Activated CD8-positive, alpha-beta T cell treated with anti-CD3 and anti-CD28 coated beads for 36 hours (primary cell): ENCODE measurements at regions not wholly inside any gene's neighbourhood (a gene's known extent, or its start where the extent isn't known, plus 50 kb on each side); places are given as distances from the start of the nearest gene placed in this dataset.

ENCODE experiments used
- ATAC-seq: fragments of 200-7000 bp; cut with Tn5 transposase; one replicate; pipeline ENCODE4 v1.10.0; 2021; ENCODE audit warnings: mild to moderate bottlenecking, moderate library complexity
- CTCF ChIA-PET: fragments of 350-600 bp; sonication (Branson Sonifier 250); formaldehyde crosslinking; loops from one replicate; lab custom pipeline; 2021; ENCODE audit warnings: antibody characterized with exemption; lab: Charles Lee
- POLR2A ChIA-PET: fragments of 350-600 bp; sonication (Branson Sonifier 250); formaldehyde crosslinking; loops from one replicate; lab custom pipeline; 2021; ENCODE audit warnings: antibody characterized with exemption; lab: Charles Lee
- DNase-seq: peaks from one replicate; pipeline ENCODE4 v3.0.0-alpha.2; 2020
- H3K27ac Mint-ChIP-seq: one replicate; pipeline ENCODE4 v1.8.0; 2021; ENCODE audit warnings: mild to moderate bottlenecking, mixed read lengths
- H3K27me3 Mint-ChIP-seq: one replicate; pipeline ENCODE4 v1.8.0; 2021; ENCODE audit warnings: mixed read lengths
- H3K36me3 Mint-ChIP-seq: one replicate; pipeline ENCODE4 v1.8.0; 2021; ENCODE audit warnings: low read depth, mixed read lengths
- H3K4me1 Mint-ChIP-seq: one replicate; pipeline ENCODE4 v1.8.0; 2021; ENCODE audit warnings: low read depth, mixed read lengths
- H3K4me3 Mint-ChIP-seq: one replicate; pipeline ENCODE4 v1.8.0; 2021; ENCODE audit warnings: mild to moderate bottlenecking, moderate library complexity, mixed read lengths
- H3K9me3 Mint-ChIP-seq: one replicate; pipeline ENCODE4 v1.8.0; 2021; ENCODE audit warnings: mixed read lengths
- intact Hi-C: fragments of 100-400 bp; cut with micrococcal nuclease; formaldehyde crosslinking; loops from one replicate; pipeline ENCODE4 v1.10.0; 2022
- TF ChIP-seq, protein P1 (sequence below): fragments of 200-600 bp; IDR thresholded peaks from one replicate; pipeline ENCODE4 v1.8.0; 2022; ENCODE audit warnings: antibody characterized with exemption, mild to moderate bottlenecking

DNA sequence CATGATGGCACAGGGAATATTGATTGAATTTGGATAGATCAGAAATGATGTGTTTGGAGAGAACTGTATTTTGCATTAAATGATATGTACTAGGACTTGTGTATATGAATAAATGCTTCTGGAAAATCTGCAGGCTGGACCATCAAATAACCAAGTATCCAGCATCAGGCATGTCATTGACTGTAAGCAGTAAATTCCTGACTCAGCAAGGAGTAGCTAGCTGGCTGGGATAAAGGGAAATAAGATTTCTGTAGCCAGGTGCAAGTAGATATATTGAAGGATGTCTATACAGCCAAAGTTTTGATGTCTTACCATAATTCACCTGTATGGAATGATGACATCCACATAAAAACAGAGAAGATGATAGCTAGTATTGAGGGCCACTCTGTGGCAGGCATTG lies 809.6 kb downstream of the CDH11 start:
- peaks cover 36% of the 10 kb centered on the region for H3K9me3 Mint-ChIP-seq
- no peaks in the 10 kb centered on the region for H3K27me3 Mint-ChIP-seq
- peaks cover 2% of the 10 kb centered on the region for H3K36me3 Mint-ChIP-seq
- no peaks in the 10 kb centered on the region for H3K4me1 Mint-ChIP-seq
- H3K4me3 Mint-ChIP-seq = no peak overlapping the region
- ATAC-seq (no peak), DNase-seq (no peak)
- ChIA-PET POLR2A (no interaction called here), CTCF (no interaction called here)
- H3K27ac Mint-ChIP-seq = no peak overlapping the region
- intact Hi-C loops = no loop called here
- TF ChIP-seq, protein P1, sequence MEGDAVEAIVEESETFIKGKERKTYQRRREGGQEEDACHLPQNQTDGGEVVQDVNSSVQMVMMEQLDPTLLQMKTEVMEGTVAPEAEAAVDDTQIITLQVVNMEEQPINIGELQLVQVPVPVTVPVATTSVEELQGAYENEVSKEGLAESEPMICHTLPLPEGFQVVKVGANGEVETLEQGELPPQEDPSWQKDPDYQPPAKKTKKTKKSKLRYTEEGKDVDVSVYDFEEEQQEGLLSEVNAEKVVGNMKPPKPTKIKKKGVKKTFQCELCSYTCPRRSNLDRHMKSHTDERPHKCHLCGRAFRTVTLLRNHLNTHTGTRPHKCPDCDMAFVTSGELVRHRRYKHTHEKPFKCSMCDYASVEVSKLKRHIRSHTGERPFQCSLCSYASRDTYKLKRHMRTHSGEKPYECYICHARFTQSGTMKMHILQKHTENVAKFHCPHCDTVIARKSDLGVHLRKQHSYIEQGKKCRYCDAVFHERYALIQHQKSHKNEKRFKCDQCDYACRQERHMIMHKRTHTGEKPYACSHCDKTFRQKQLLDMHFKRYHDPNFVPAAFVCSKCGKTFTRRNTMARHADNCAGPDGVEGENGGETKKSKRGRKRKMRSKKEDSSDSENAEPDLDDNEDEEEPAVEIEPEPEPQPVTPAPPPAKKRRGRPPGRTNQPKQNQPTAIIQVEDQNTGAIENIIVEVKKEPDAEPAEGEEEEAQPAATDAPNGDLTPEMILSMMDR = no peak

DNA sequence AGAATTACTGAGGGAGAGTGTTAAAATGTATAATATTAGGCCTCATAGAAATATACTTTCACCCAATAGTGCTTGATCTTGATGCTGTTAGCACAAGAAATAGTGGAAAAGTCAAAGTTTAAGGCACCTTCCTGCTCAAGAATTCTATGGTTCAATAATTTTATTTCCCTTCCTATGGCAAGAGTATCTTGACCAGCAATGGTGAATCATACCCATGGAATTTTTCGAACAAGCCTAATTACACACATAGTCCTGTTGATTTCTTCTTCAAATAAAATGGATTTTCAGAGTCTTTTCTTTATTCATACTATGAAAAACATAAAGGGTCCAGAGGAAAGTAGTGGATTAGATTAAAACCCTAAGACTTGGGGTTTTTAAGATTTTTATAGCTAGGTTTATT lies 810.6 kb downstream of the CDH11 start:
- ChIA-PET CTCF (no interaction called here), POLR2A (no interaction called here)
- Mint-ChIP-seq H3K4me1 (no peaks in the 10 kb centered on the region), H3K4me3 (no peak overlapping the region), H3K36me3 (peaks cover 2% of the 10 kb centered on the region), H3K27me3 (no peaks in the 10 kb centered on the region), H3K27ac (no peak overlapping the region), H3K9me3 (peaks cover 42% of the 10 kb centered on the region)
- no peak for DNase-seq
- TF ChIP-seq, protein P1 = no peak
- no peak for ATAC-seq
- intact Hi-C loops = no loop called here

DNA sequence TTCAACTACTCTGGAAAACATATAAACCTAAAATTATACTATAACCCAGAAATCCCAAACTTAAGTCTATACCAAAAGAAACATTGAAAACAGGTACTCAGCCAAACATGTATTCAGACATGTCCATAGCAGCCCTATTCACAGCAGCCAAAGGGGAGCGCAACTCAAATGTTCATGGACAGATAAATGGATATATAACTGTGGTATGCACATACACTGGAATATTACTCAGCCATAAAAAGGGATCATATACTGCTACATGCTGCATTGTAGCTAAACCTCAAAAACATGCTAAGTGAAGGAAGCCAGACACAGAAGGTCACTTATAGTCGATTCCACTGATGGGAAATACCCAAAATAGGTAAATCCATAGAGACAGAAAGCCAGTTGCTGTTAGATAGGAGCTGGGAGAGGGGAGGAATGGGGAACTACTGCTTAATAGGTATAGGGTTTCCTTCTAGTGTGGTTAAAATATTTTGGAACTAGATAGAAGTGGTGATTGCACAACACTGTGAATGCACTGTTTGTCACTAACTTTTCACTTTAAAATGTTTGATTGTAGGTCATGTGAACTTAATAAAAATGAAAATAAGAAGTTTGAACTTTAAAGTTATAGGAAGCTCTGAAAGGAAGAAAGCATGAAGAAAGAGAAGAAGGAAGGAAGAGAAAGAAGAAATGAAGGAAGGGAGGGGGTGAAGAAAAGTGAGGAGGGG lies 812.3 kb downstream of the CDH11 start:
- DNase-seq (no peak), ATAC-seq (no peak)
- ChIA-PET CTCF (no interaction called here), POLR2A (no interaction called here)
- peaks cover 2% of the 10 kb centered on the region for H3K36me3 Mint-ChIP-seq
- no peaks in the 10 kb centered on the region for H3K4me1 Mint-ChIP-seq
- no peak overlapping the region for H3K27ac Mint-ChIP-seq
- H3K9me3 Mint-ChIP-seq = peaks cover 41% of the 10 kb centered on the region
- no peak overlapping the region for H3K4me3 Mint-ChIP-seq
- TF ChIP-seq, protein P1 = no peak
- intact Hi-C loops = no loop called here
- no peaks in the 10 kb centered on the region for H3K27me3 Mint-ChIP-seq

DNA sequence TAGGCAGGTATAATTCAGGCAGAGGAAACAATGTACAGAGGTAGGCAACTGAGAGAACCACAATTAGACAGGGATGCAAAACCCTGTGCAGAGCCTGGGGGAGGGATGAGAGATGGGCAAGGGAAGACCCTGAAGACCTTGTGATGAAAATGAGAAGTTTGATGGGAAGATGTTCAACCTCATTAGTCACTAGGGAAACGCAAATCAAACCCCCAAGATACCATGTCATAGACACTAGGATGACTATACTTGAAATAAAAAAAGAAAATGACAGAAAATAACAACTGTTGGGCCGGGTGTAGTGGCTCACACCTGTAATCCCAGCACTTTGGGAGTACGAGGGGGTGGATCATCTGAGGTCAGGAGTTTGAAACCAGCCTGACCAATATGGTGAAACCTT lies 813.1 kb downstream of the CDH11 start:
- TF ChIP-seq, protein P1 = no peak
- Mint-ChIP-seq H3K27ac (no peak overlapping the region), H3K4me1 (no peaks in the 10 kb centered on the region), H3K4me3 (no peak overlapping the region), H3K27me3 (no peaks in the 10 kb centered on the region), H3K36me3 (peaks cover 2% of the 10 kb centered on the region), H3K9me3 (peaks cover 41% of the 10 kb centered on the region)
- ATAC-seq = no peak
- CTCF ChIA-PET = no interaction called here
- intact Hi-C loops = no loop called here
- DNase-seq = no peak
- POLR2A ChIA-PET = no interaction called here

DNA sequence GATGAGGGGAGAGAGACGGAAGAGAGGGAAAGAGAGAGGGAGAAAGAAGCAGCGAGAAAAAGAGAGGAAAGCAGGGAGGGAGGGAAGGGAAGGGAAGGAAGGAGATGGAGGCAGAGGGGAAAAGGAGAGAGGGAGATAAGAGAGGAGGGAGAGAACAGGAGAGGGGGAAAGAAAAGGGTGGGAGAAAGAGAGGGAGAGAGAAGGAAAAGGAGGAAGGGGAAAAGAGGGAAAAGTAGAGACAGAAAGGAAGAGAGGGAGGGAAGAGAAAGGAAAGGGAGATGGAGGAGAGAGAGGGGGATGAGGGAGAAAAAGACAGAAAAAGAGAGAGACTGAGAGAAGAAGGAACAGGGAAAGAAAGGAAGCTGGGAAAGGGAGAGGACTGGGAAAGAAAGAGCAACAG lies 814.4 kb downstream of the CDH11 start:
- H3K27me3 Mint-ChIP-seq = no peaks in the 10 kb centered on the region
- peaks cover 2% of the 10 kb centered on the region for H3K36me3 Mint-ChIP-seq
- no peak overlapping the region for H3K27ac Mint-ChIP-seq
- ChIA-PET CTCF (no interaction called here), POLR2A (no interaction called here)
- ATAC-seq = no peak
- TF ChIP-seq, protein P1 = no peak
- H3K4me1 Mint-ChIP-seq = no peaks in the 10 kb centered on the region
- peaks cover 37% of the 10 kb centered on the region for H3K9me3 Mint-ChIP-seq
- no peak overlapping the region for H3K4me3 Mint-ChIP-seq
- intact Hi-C loops = no loop called here
- no peak for DNase-seq
